ENCODE measurements at regions not wholly inside any gene's neighbourhood (a gene's known extent, or its start where the extent isn't known, plus 50 kb on each side); places are given as distances from the start of the nearest gene placed in this dataset.

GRCh38 chr13:112251930-112252585 is 124.1 kb upstream of the SPACA7 start:
- Mint-ChIP-seq H3K4me1 (ENCODE audit: low read depth) (no peaks in the 10 kb centered on the region), H3K27ac (no peak overlapping the region), H3K27me3 (ENCODE audit: low read depth) (peaks cover 7% of the 10 kb centered on the region), H3K36me3 (ENCODE audit: low read depth) (no peaks in the 10 kb centered on the region), H3K9me3 (no peaks in the 10 kb centered on the region), H3K4me3 (no peak overlapping the region)
- DNase-seq: no peak
- CTCF ChIA-PET: no interaction called here
- intact Hi-C loops (cut with micrococcal nuclease): no loop called here

- CTCF ChIA-PET: no interaction called here
- Mint-ChIP-seq H3K4me1 (ENCODE audit: low read depth) (no peaks in the 10 kb centered on the region), H3K36me3 (ENCODE audit: low read depth) (no peaks in the 10 kb centered on the region), H3K27ac (no peak overlapping the region), H3K4me3 (no peak overlapping the region), H3K9me3 (no peaks in the 10 kb centered on the region), H3K27me3 (ENCODE audit: low read depth) (peaks cover 7% of the 10 kb centered on the region)
- no peak for DNase-seq
- intact Hi-C loops (cut with micrococcal nuclease): no loop called here
These were observed 123.2 kb upstream of the SPACA7 start for GRCh38 chr13:112252804-112253590.

- Mint-ChIP-seq H3K27me3 (ENCODE audit: low read depth) (peaks cover 7% of the 10 kb centered on the region), H3K4me3 (no peak overlapping the region), H3K4me1 (ENCODE audit: low read depth) (no peaks in the 10 kb centered on the region), H3K27ac (no peak overlapping the region), H3K9me3 (no peaks in the 10 kb centered on the region), H3K36me3 (ENCODE audit: low read depth) (no peaks in the 10 kb centered on the region)
- intact Hi-C loops (cut with micrococcal nuclease): no loop called here
- DNase-seq: no peak
- CTCF ChIA-PET: no interaction called here
These were observed 122.5 kb upstream of the SPACA7 start for GRCh38 chr13:112253631-112254030.

- H3K27me3 Mint-ChIP-seq (ENCODE audit: low read depth): peaks cover 7% of the 10 kb centered on the region
- H3K27ac Mint-ChIP-seq: no peak overlapping the region
- no peak for DNase-seq
- no peaks in the 10 kb centered on the region for H3K36me3 Mint-ChIP-seq (ENCODE audit: low read depth)
- intact Hi-C loops (cut with micrococcal nuclease): no loop called here
- no peaks in the 10 kb centered on the region for H3K9me3 Mint-ChIP-seq
- H3K4me1 Mint-ChIP-seq (ENCODE audit: low read depth): no peaks in the 10 kb centered on the region
- H3K4me3 Mint-ChIP-seq: no peak overlapping the region
- CTCF ChIA-PET: interaction anchor here (0.5 kb wide), 1 partner anchor 236 kb away, joined by 4 read pairs; no protein-coding TSS in a partner anchor
These were observed 121.9 kb upstream of the SPACA7 start for GRCh38 chr13:112254061-112254818.

- H3K4me3 Mint-ChIP-seq: no peak overlapping the region
- no peaks in the 10 kb centered on the region for H3K4me1 Mint-ChIP-seq (ENCODE audit: low read depth)
- no peak overlapping the region for H3K27ac Mint-ChIP-seq
- intact Hi-C loops (cut with micrococcal nuclease): no loop called here
- H3K9me3 Mint-ChIP-seq: no peaks in the 10 kb centered on the region
- no peak for DNase-seq
- CTCF ChIA-PET: interaction anchor here (0.5 kb wide), 1 partner anchor 237 kb away, joined by 4 read pairs; no protein-coding TSS in a partner anchor
- no peaks in the 10 kb centered on the region for H3K36me3 Mint-ChIP-seq (ENCODE audit: low read depth)
- peaks cover 7% of the 10 kb centered on the region for H3K27me3 Mint-ChIP-seq (ENCODE audit: low read depth)
These were observed 121.3 kb upstream of the SPACA7 start for GRCh38 chr13:112254900-112255299.

GRCh38 chr13:112255550-112256120 is 120.5 kb upstream of the SPACA7 start:
- CTCF ChIA-PET: no interaction called here
- Mint-ChIP-seq H3K4me3 (no peak overlapping the region), H3K27me3 (ENCODE audit: low read depth) (peaks cover 8% of the 10 kb centered on the region), H3K36me3 (ENCODE audit: low read depth) (no peaks in the 10 kb centered on the region), H3K4me1 (ENCODE audit: low read depth) (no peaks in the 10 kb centered on the region), H3K9me3 (no peaks in the 10 kb centered on the region), H3K27ac (no peak overlapping the region)
- intact Hi-C loops (cut with micrococcal nuclease): no loop called here
- no peak for DNase-seq

- Mint-ChIP-seq H3K4me1 (ENCODE audit: low read depth) (no peaks in the 10 kb centered on the region), H3K27ac (no peak overlapping the region), H3K4me3 (no peak overlapping the region), H3K36me3 (ENCODE audit: low read depth) (no peaks in the 10 kb centered on the region), H3K9me3 (no peaks in the 10 kb centered on the region), H3K27me3 (ENCODE audit: low read depth) (peaks cover 8% of the 10 kb centered on the region)
- CTCF ChIA-PET: no interaction called here
- no peak for DNase-seq
- intact Hi-C loops (cut with micrococcal nuclease): no loop called here
These were observed 119.2 kb upstream of the SPACA7 start for GRCh38 chr13:112256716-112257494.

- no peak for DNase-seq
- CTCF ChIA-PET: no interaction called here
- intact Hi-C loops (cut with micrococcal nuclease): no loop called here
- H3K27ac Mint-ChIP-seq: no peak overlapping the region
- H3K4me1 Mint-ChIP-seq (ENCODE audit: low read depth): no peaks in the 10 kb centered on the region
- no peaks in the 10 kb centered on the region for H3K36me3 Mint-ChIP-seq (ENCODE audit: low read depth)
- no peaks in the 10 kb centered on the region for H3K9me3 Mint-ChIP-seq
- H3K4me3 Mint-ChIP-seq: no peak overlapping the region
- peaks cover 8% of the 10 kb centered on the region for H3K27me3 Mint-ChIP-seq (ENCODE audit: low read depth)
These were observed 116.6 kb upstream of the SPACA7 start for GRCh38 chr13:112259511-112259910.

- Mint-ChIP-seq H3K27me3 (ENCODE audit: low read depth) (peaks cover 3% of the 10 kb centered on the region), H3K27ac (no peak overlapping the region), H3K4me1 (ENCODE audit: low read depth) (no peaks in the 10 kb centered on the region), H3K4me3 (no peak overlapping the region), H3K9me3 (no peaks in the 10 kb centered on the region), H3K36me3 (ENCODE audit: low read depth) (no peaks in the 10 kb centered on the region)
- intact Hi-C loops (cut with micrococcal nuclease): no loop called here
- no peak for DNase-seq
- CTCF ChIA-PET: no interaction called here
These were observed 115.8 kb upstream of the SPACA7 start for GRCh38 chr13:112260108-112261055.

GRCh38 chr13:112261924-112262323 is 114.2 kb upstream of the SPACA7 start:
- H3K36me3 Mint-ChIP-seq (ENCODE audit: low read depth): no peaks in the 10 kb centered on the region
- no peaks in the 10 kb centered on the region for H3K4me1 Mint-ChIP-seq (ENCODE audit: low read depth)
- DNase-seq: no peak
- CTCF ChIA-PET: no interaction called here
- H3K4me3 Mint-ChIP-seq: no peak overlapping the region
- intact Hi-C loops (cut with micrococcal nuclease): no loop called here
- no peaks in the 10 kb centered on the region for H3K9me3 Mint-ChIP-seq
- H3K27ac Mint-ChIP-seq: no peak overlapping the region
- peaks cover 9% of the 10 kb centered on the region for H3K27me3 Mint-ChIP-seq (ENCODE audit: low read depth)

GRCh38 chr13:112263152-112263551 is 113.0 kb upstream of the SPACA7 start:
- H3K27ac Mint-ChIP-seq: no peak overlapping the region
- H3K27me3 Mint-ChIP-seq (ENCODE audit: low read depth): peaks cover 9% of the 10 kb centered on the region

More at GRCh38 chr13:112263152-112263551, 113.0 kb upstream of the SPACA7 start:
- Mint-ChIP-seq H3K4me3 (no peak overlapping the region), H3K9me3 (no peaks in the 10 kb centered on the region), H3K4me1 (ENCODE audit: low read depth) (no peaks in the 10 kb centered on the region), H3K36me3 (ENCODE audit: low read depth) (no peaks in the 10 kb centered on the region)
- CTCF ChIA-PET: no interaction called here
- DNase-seq: no peak
- intact Hi-C loops (cut with micrococcal nuclease): no loop called here
